ENCODE measurements at regions not wholly inside any gene's neighbourhood (a gene's known extent, or its start where the extent isn't known, plus 50 kb on each side); places are given as distances from the start of the nearest gene placed in this dataset.

DNA sequence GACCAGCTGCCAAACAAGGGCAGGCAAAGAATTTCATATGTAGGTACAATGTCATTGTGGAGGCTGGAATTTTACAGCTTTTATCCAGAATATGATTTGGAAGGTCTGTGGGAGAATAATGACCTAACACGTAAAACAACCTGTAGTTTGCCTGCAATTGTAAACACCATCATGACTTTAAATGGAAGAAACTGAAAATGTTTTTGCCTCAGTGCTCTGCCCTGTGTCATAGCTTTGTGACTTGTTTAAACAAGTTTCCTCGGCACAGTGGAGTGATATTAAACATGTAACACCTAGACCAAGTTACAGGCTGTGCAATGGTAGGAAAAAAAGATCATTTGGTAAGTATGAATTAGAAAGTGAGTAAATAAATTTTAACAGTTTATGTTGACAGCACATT, 171.6 kb upstream of the MBNL1 start:
- DNase-seq (ENCODE audit: low read depth) = no peak
- ChIA-PET POLR2A (no interaction called here), CTCF (interaction anchor here (1.1 kb wide), 1 partner anchor 11 kb away, joined by 4 read pairs; no protein-coding TSS in a partner anchor)
- no peaks in the 10 kb centered on the region for H3K27me3 ChIP-seq (ENCODE audit: control insufficient read depth, insufficient read depth, low read length)
- no peak for TF ChIP-seq CTCF (IDR thresholded peaks at IDR 0.05; ENCODE audit: insufficient read depth, low read depth, low read length)
- H3K36me3 ChIP-seq (ENCODE audit: control insufficient read depth, insufficient read depth, low read length) = no peaks in the 10 kb centered on the region
- H3K4me3 ChIP-seq (ENCODE audit: low read depth, low read length) = no peak overlapping the region

DNA sequence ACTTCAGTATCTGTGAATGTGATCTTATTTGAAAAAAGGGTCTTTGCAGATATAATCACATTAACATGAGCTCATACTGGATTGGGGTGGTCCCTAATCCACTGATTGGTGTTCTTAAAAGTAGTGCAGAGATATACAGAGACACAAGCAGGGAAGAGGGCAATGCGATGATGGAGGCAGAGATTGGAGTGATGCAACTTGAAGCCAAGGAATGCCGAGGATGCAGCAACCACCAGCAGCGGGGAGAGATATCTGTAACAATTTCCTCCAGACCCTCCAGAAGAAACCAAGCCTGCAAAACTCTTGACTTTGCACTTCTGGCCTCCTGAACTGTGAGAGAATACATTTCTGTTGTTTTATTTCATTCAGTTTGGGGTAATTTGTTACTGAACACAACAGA, 171.0 kb upstream of the MBNL1 start:
- ChIA-PET CTCF (interaction anchor here (1.1 kb wide), 1 partner anchor 10 kb away, joined by 4 read pairs; no protein-coding TSS in a partner anchor), POLR2A (no interaction called here)
- no peak for DNase-seq (ENCODE audit: low read depth)
- H3K36me3 ChIP-seq (ENCODE audit: control insufficient read depth, insufficient read depth, low read length) = no peaks in the 10 kb centered on the region
- TF ChIP-seq CTCF (IDR thresholded peaks at IDR 0.05; ENCODE audit: insufficient read depth, low read depth, low read length) = no peak
- no peaks in the 10 kb centered on the region for H3K27me3 ChIP-seq (ENCODE audit: control insufficient read depth, insufficient read depth, low read length)
- no peak overlapping the region for H3K4me3 ChIP-seq (ENCODE audit: low read depth, low read length)

- no peak for DNase-seq (ENCODE audit: low read depth)
- no peak for TF ChIP-seq CTCF (IDR thresholded peaks at IDR 0.05; ENCODE audit: insufficient read depth, low read depth, low read length)
- Histone ChIP-seq H3K27me3 (ENCODE audit: control insufficient read depth, insufficient read depth, low read length) (no peaks in the 10 kb centered on the region), H3K4me3 (ENCODE audit: low read depth, low read length) (no peak overlapping the region), H3K36me3 (ENCODE audit: control insufficient read depth, insufficient read depth, low read length) (no peaks in the 10 kb centered on the region)
- POLR2A ChIA-PET = no interaction called here
- CTCF ChIA-PET = no interaction called here
Observed at GRCh38 chr3:152100491-152101132, 168.1 kb upstream of the MBNL1 start.

DNA sequence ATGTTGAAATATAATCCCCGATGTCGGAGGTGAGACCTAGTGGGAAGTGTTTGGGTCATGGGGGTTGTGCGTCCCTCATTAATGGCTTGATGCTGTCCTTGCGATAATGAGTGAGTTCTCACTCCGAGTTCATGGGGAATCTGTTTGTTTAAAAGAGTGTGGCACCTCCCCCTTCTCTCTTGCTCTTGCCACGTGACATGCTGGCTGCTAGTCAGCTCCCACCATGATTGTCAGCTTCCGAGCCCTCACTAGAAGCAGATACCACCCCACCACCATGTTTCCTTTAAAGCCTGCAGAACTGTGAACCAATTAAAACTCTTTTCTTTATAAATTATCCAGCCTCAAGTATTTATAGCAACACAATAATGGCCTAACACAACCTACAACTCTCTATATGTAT, 166.3 kb upstream of the MBNL1 start:
- no peak for DNase-seq (ENCODE audit: low read depth)
- CTCF ChIA-PET = no interaction called here
- POLR2A ChIA-PET = no interaction called here
- no peak for TF ChIP-seq CTCF (IDR thresholded peaks at IDR 0.05; ENCODE audit: insufficient read depth, low read depth, low read length)
- Histone ChIP-seq H3K27me3 (ENCODE audit: control insufficient read depth, insufficient read depth, low read length) (no peaks in the 10 kb centered on the region), H3K36me3 (ENCODE audit: control insufficient read depth, insufficient read depth, low read length) (no peaks in the 10 kb centered on the region), H3K4me3 (ENCODE audit: low read depth, low read length) (no peak overlapping the region)

GRCh38 chr3:152103257-152103656, 165.5 kb upstream of the MBNL1 start:
- ChIA-PET POLR2A (no interaction called here), CTCF (no interaction called here)
- TF ChIP-seq CTCF (IDR thresholded peaks at IDR 0.05; ENCODE audit: insufficient read depth, low read depth, low read length) = no peak
- Histone ChIP-seq H3K4me3 (ENCODE audit: low read depth, low read length) (no peak overlapping the region), H3K36me3 (ENCODE audit: control insufficient read depth, insufficient read depth, low read length) (no peaks in the 10 kb centered on the region), H3K27me3 (ENCODE audit: control insufficient read depth, insufficient read depth, low read length) (no peaks in the 10 kb centered on the region)
- DNase-seq (ENCODE audit: low read depth) = no peak

Data from BJ (cell line).